GM21515 (cell line): ENCODE measurements at regions not wholly inside any gene's neighbourhood (a gene's known extent, or its start where the extent isn't known, plus 50 kb on each side); places are given as distances from the start of the nearest gene placed in this dataset.
"Not testable (repeated sequence)": the region's sequence is repeated elsewhere in the genome, so short reads cannot be mapped to it uniquely, and the experiment has no call there.

Experiments used
- ATAC-seq: cut with Tn5 transposase; IDR thresholded peaks from one replicate; pipeline ENCODE4 v1.9.1; 2021; ENCODE audit not compliant: unreplicated experiment

- no peak for ATAC-seq
Measured at GRCh38 chr1:61581251-61581650, 143.7 kb downstream of the TM2D1 start.

GRCh38 chr1:61580417-61580816 lies 144.5 kb downstream of the TM2D1 start:
- ATAC-seq: no peak

- no peak for ATAC-seq
Measured at GRCh38 chr1:61579802-61580201, 145.1 kb downstream of the TM2D1 start.

GRCh38 chr1:61572046-61572445 lies 152.9 kb downstream of the TM2D1 start:
- no peak for ATAC-seq

GRCh38 chr1:61570191-61570590 lies 154.8 kb downstream of the TM2D1 start:
- ATAC-seq: no peak

- ATAC-seq: no peak
Measured at GRCh38 chr1:61569303-61569621, 155.7 kb downstream of the TM2D1 start.

- ATAC-seq: no peak
Measured at GRCh38 chr1:61568460-61569302, 156.3 kb downstream of the TM2D1 start.

GRCh38 chr1:61566177-61566576 lies 158.8 kb downstream of the TM2D1 start:
- ATAC-seq: no peak

GRCh38 chr1:61563611-61564010 lies 161.3 kb downstream of the TM2D1 start:
- no peak for ATAC-seq

GRCh38 chr1:61561666-61562065 lies 163.3 kb downstream of the TM2D1 start:
- no peak for ATAC-seq

- no peak for ATAC-seq
Measured at GRCh38 chr1:61560385-61560784, 164.6 kb downstream of the TM2D1 start.

- ATAC-seq: no peak
Measured at GRCh38 chr1:61556631-61557030, 168.3 kb downstream of the TM2D1 start.

- no peak for ATAC-seq
Measured at GRCh38 chr1:61552630-61553305, 172.2 kb downstream of the TM2D1 start.

- not testable (repeated sequence) for ATAC-seq
Measured at GRCh38 chr1:61547302-61547701, 177.6 kb downstream of the TM2D1 start.

- not testable (repeated sequence) for ATAC-seq
Measured at GRCh38 chr1:61544870-61545269, 180.1 kb downstream of the TM2D1 start.

- ATAC-seq: not testable (repeated sequence)
Measured at GRCh38 chr1:61543498-61543897, 181.4 kb downstream of the TM2D1 start.

GRCh38 chr1:61539720-61540462 lies 185.1 kb downstream of the TM2D1 start:
- ATAC-seq: no peak

GRCh38 chr1:61538228-61538627 lies 186.7 kb downstream of the TM2D1 start:
- no peak for ATAC-seq

- no peak for ATAC-seq
Measured at GRCh38 chr1:61536174-61537108, 188.5 kb downstream of the TM2D1 start.

GRCh38 chr1:61534847-61535246 lies 190.1 kb downstream of the TM2D1 start:
- no peak for ATAC-seq

- no peak for ATAC-seq
Measured at GRCh38 chr1:61533546-61533945, 191.4 kb downstream of the TM2D1 start.
